HG02840 (cell line): ENCODE measurements at regions not wholly inside any gene's neighbourhood (a gene's known extent, or its start where the extent isn't known, plus 50 kb on each side); places are given as distances from the start of the nearest gene placed in this dataset.

Source experiments
- ATAC-seq: cut with Tn5 transposase; IDR thresholded peaks from one replicate; pipeline ENCODE4 v1.9.1; 2021; ENCODE audit warnings: mild to moderate bottlenecking, moderate library complexity, moderate number of reproducible peaks; ENCODE audit not compliant: unreplicated experiment, low FRiP score

DNA sequence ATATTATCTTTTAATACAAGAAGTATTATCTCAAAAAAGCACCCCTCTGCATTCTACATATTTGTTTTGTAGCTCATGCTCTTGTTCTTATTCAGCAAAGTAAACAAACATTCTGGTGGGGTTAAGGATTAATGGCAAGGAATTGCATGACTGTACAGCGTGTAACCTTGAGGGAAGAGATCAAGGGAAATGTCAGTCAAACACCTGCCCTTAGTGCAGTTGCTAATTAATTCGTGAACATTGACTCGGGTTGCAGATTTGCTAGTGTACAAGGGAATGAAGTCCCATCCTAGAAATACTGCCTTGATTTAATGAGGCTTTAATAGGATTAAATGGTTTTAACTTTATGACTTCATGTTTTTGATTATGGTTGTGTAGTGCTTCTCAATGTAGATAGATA, 1758.1 kb downstream of the MAT2B start:
- no peak for ATAC-seq

- no peak for ATAC-seq
These were observed 1761.5 kb downstream of the MAT2B start for GRCh38 chr5:165266939-165267338.

GRCh38 chr5:165272436-165272835, 1767.0 kb downstream of the MAT2B start:
- no peak for ATAC-seq

DNA sequence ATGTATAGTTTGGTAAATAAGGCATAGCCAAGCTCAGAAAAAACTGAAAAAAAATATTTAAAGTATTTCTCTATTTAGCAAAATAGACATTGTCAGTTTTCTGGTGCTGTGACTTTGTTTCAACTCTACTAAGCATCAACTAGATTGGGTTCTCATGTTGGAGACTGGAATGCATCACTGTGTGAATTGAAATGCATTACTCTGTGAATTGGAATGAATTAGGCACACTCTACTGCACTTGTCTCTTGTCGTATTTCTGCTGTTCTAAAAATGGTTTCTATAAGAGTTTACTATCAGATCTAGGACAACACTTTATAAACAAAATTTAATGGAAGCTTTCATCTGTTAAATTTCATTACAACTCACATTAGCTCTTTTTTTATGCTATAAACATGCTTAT, 1772.2 kb downstream of the MAT2B start:
- ATAC-seq = no peak

DNA sequence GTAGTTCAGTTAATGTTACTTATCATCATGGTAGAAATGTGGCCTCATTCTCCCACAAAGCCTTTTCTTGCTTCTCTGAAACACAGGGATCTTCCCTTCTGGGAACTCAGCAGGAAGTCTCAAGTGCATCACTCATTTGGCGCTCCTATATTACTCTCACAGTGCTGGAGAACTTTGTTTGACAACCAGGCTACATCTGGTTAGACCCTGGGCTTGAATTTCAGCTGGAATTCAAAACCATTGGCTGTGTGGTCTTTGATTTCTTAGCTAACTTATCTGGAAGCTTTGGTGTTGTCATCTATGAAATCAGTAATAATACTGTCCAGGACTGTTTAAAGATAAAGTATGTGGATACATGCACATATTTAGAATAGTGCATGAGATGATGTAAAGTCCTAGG, 1777.1 kb downstream of the MAT2B start:
- ATAC-seq = no peak

DNA sequence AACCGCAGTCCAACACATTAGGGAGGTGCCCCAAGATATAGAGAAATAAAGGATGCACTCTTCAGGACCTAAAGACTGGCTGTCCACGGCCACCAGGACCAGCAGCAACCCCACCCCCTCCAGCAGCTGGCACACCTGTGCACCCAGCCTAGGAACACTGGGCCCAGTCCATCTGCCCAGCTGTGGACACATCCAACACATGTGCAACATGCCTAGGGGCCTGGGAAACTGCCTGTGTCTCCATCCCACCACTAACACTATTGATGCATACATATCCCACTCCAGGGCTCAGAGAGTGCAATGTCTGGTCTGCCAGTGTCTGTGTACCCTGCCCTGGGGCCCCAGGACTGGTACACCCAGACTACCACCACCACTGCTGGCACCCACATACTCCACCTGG, 1781.3 kb downstream of the MAT2B start:
- ATAC-seq = no peak

GRCh38 chr5:165290535-165290934, 1785.1 kb downstream of the MAT2B start:
- no peak for ATAC-seq

- ATAC-seq = no peak
These were observed 1791.1 kb downstream of the MAT2B start for GRCh38 chr5:165296401-165297130.

GRCh38 chr5:165304193-165304827, 1798.9 kb downstream of the MAT2B start:
- ATAC-seq = no peak

GRCh38 chr5:165305596-165305995, 1800.2 kb downstream of the MAT2B start:
- no peak for ATAC-seq

DNA sequence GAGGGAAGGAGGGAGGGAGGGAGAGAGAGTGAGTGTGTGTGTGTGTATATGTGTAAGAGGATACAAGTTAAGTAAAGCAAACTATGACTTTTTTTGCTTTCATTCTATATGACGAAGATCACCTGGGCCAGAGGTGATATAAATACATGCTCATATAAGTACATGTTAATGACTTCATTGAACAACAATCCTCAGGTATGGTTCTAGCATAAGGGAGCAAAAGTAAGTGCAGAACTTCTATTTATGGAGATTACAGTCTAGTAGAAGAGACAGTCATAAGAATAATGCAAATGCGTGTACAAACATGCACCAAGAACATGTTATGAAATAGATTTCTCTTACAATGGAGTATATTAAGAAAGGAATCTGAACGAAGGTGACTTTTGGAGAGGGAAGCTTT, 1804.0 kb downstream of the MAT2B start:
- no peak for ATAC-seq

DNA sequence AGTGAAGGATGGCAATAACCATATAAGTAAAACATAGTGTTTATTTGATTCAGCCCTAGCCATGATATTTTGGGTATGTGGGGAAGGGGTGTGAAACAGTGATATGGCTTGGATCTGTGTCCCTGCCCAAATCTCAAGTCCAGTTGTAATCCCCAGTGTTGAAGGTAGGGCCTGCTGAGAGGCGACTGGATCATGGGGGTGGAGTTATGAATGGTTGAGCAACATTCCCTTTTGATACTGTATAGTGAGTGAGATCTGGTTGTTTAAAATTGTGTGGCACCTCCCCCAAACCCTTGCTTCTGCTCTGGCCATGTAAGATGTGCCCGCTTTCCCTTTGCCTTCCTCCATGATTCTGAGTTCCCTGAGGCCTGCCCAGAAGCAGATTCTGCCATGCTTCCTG, 1804.6 kb downstream of the MAT2B start:
- ATAC-seq = no peak

DNA sequence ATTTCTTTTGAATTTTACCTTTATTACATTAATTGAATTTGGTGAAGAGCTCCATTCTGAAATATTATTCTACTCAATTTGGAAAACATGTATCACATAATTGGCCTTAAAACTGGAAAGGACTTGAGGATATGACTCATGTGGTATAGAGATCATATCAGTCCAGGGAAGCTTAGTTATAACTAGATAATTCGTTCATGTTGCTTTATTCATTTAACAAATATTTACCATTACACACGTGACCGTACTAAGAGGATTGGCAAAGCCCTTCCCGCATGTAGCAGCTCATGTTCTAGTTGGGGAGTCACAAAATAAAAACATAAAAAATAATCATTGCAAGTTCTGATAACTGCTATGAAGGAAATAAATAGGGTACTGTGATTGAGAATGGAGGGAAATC, 1816.5 kb downstream of the MAT2B start:
- no peak for ATAC-seq

DNA sequence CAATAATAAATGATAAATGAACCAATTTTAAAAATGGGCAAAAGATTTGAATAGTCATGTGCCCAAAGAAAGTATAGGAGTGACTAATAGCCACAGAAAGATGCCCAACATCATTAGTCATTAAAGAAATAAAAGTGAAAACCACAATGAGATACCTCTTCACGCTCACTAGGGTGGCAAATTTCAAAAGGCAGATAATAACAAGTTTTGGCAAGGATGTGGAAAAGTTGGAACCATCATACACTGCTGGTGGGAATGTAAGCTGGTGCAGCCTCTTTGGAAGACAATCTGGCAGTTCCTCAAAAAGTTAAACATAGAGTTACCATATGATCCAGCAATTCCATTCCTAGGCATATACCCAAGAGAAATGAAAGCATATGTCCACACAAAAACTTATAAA, 1819.8 kb downstream of the MAT2B start:
- no peak for ATAC-seq

DNA sequence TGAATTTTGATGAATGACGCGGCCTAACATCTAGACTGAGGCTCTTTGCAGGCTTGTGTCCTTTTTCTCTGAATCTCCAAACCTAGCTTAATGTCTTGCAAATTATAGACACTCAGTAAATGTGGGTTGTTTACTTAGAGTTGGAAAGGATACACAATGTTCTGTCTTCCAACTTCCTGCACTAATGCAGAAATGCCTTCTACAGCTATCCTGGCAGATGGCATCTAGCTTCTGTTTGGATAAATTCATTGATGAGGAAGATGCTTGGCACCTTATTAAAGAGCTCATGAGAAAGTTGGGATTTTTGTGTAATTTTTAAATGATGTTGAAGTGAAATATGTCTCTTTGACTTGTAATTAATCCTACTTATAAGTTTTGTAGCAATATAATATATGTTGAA, 1822.2 kb downstream of the MAT2B start:
- no peak for ATAC-seq

GRCh38 chr5:165328846-165329245, 1823.4 kb downstream of the MAT2B start:
- no peak for ATAC-seq

DNA sequence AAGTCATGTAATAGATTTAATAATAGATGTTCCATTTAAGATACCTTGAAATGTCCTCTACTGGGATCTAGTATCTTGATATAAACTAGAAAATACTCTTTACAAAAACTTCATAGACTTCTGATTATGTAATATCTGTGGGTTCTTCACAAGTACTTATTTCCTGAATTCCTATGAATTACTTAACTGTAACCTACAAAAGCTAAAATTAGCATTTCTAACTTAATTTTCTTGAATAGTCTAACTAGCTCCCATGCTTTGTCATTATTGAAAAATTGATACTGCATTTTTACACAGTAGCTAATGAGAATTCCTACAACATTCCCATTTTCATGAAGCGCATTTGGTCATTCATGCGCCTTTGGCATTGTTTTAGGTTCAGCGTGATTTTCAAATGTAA, 1828.2 kb downstream of the MAT2B start:
- no peak for ATAC-seq

DNA sequence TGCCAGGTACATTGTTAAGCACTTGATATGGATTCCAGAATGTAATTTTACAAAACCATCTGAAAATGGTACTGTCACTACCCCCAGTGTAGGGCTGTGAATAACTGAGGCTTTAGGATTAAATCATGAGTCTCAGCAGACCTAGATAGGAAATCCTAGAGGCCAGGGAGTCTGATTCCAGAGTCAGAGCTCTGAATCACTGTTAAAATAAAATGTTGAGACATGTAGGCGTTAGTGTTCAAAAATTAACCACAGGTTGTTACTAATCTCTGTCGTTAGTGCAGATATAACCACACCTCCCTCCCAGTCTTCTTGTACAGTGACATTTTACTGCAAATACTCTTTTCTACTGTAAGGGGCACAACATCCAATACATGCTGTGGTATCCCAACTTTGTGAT, 1828.8 kb downstream of the MAT2B start:
- ATAC-seq = no peak

GRCh38 chr5:165349735-165350134, 1844.3 kb downstream of the MAT2B start:
- no peak for ATAC-seq

- no peak for ATAC-seq
These were observed 1845.9 kb downstream of the MAT2B start for GRCh38 chr5:165351342-165351741.

DNA sequence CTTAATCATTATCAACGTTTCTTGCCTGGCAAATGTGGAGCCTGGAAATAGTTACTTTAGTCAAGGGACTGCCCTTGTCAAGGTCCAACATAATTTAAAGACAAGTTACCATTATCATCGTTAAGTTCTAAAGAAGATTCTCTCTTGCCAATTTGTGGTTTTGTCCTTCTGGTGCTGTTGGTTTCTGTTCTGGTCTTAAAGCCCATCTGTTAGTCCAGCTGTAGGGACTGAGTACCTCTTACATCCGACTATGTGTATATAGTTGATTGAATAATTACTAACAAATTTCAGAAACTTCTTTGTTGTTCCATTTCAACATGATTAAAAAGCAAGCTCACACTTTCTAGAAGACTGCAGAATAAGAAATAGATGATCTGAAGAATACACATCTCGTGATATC, 1854.9 kb downstream of the MAT2B start:
- ATAC-seq = no peak

- no peak for ATAC-seq
These were observed 1855.5 kb downstream of the MAT2B start for GRCh38 chr5:165360784-165361542.
